GM18511 (cell line): ENCODE measurements at regions not wholly inside any gene's neighbourhood (a gene's known extent, or its start where the extent isn't known, plus 50 kb on each side); places are given as distances from the start of the nearest gene placed in this dataset.

Experiments
- ATAC-seq: cut with Tn5 transposase; IDR thresholded peaks from one replicate; pipeline ENCODE4 v1.9.1; 2021; ENCODE audit warnings: mild to moderate bottlenecking, moderate library complexity; ENCODE audit not compliant: unreplicated experiment

- no peak for ATAC-seq
Measured at GRCh38 chr1:164480285-164480907, 78.6 kb upstream of the PBX1 start.

GRCh38 chr1:164495905-164496304 lies 63.1 kb upstream of the PBX1 start:
- no peak for ATAC-seq

GRCh38 chr1:164498792-164499191 lies 60.2 kb upstream of the PBX1 start:
- no peak for ATAC-seq

GRCh38 chr1:164504749-164505148 lies 54.2 kb upstream of the PBX1 start:
- ATAC-seq, result no peak
